Coronary artery (tissue), 2 donors: ENCODE measurements at regions not wholly inside any gene's neighbourhood (a gene's known extent, or its start where the extent isn't known, plus 50 kb on each side); places are given as distances from the start of the nearest gene placed in this dataset.
A peak's percentile ranks its signal among the peaks of the same experiment; 100 is the strongest.

Experiments used
- DNase-seq: peaks from one replicate; pipeline ENCODE4 v3.0.0-alpha.2; 2017; ENCODE audit warnings: low spot score
- H3K27ac ChIP-seq, 2 donors: fragments of 200-600 bp; sonication (generic); one replicate each; pipeline ENCODE4 v1.5.1; 2016 to 2019
- H3K4me3 ChIP-seq: fragments of 200-600 bp; sonication (generic); 2 replicates; pipeline ENCODE4 v1.5.1; 2016; ENCODE audit warnings: mild to moderate bottlenecking, moderate library complexity
- TF ChIP-seq, protein P1 (sequence below): fragments of 200-600 bp; sonication (generic); IDR thresholded peaks from one replicate; pipeline ENCODE4 v1.5.1; 2019; ENCODE audit warnings: antibody characterized with exemption

DNA sequence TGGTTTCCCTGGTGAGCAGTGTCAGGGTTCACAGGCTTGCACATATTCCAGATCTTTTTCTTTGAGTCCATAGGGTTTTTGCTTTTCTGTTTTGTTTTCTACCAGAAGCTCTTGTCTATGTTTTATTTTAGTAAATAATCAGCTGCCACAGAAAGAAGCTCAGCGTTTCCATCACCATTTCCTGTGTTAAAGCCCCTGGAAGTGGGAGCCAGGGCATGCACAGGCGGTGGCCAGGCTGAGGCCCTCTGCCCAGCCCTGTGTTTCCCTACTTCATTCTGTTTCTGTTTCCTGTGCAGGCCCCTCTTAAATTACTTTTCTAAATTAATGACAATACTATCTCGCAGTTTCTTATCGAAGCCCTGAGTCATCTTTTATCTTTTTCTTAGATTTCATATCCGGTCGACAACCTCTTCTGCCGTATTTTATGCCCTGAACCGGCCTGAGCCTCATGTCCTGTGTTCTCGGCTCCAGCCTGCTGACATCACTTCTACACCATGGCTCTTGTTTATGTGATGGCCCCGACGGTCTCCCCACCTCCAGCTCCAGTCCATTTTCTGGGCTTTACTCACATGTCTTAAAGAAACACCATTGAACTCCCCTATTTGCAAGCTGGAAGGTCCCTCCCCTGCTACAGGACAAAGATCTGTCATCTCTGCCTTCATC, 442.2 kb downstream of the TCERG1L start:
- DNase-seq: peak; percentile 40
- no peak overlapping the region for H3K4me3 ChIP-seq

DNA sequence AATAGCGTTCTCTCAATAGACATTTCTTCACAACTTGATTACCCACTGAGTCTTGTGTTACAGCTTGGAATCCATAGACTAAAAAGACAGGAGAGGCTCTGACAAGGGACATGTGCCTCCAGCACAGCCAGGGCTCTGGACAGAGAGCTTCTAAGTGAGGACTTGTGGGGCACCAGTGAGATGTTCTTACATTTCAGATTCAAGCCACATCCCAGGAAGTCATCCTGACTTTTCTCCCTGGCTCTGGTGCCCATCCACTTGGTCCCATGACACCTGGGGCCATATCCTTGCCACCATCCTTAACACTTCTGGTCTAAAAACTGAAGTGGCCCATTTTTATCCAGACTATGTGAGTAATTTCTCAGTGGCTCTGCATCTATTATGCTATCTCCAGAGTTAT, 440.1 kb downstream of the TCERG1L start:
- no peak overlapping the region for H3K4me3 ChIP-seq
- no peak overlapping the region for H3K27ac ChIP-seq
- TF ChIP-seq, protein P1, sequence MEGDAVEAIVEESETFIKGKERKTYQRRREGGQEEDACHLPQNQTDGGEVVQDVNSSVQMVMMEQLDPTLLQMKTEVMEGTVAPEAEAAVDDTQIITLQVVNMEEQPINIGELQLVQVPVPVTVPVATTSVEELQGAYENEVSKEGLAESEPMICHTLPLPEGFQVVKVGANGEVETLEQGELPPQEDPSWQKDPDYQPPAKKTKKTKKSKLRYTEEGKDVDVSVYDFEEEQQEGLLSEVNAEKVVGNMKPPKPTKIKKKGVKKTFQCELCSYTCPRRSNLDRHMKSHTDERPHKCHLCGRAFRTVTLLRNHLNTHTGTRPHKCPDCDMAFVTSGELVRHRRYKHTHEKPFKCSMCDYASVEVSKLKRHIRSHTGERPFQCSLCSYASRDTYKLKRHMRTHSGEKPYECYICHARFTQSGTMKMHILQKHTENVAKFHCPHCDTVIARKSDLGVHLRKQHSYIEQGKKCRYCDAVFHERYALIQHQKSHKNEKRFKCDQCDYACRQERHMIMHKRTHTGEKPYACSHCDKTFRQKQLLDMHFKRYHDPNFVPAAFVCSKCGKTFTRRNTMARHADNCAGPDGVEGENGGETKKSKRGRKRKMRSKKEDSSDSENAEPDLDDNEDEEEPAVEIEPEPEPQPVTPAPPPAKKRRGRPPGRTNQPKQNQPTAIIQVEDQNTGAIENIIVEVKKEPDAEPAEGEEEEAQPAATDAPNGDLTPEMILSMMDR: no peak
- DNase-seq: peak; percentile 19

More for the DNA sequence above, 442.2 kb downstream of the TCERG1L start:
- H3K27ac ChIP-seq: no peak overlapping the region
- TF ChIP-seq, protein P1: no peak

DNA sequence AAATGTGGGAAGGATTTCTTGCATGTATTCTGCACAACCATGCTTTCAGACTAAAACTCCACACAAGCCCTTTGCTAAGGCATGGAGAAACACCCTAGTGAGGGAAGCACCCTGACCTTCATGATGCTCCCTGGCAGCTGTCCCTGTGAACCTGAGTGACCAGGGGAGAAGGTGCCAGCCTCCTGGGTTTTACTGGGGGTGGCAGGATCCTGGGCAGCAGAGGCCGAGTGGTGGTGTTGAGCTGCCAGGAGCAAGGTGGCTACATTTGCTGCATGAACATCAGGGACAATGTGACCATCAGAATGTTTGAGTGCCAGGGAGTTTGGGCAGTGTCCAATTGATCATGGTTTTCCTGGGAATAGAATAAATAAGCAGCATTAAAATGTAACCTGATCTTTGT, 437.9 kb downstream of the TCERG1L start:
- H3K27ac ChIP-seq: no peak overlapping the region
- TF ChIP-seq, protein P1: no peak
- DNase-seq: no peak
- no peak overlapping the region for H3K4me3 ChIP-seq

DNA sequence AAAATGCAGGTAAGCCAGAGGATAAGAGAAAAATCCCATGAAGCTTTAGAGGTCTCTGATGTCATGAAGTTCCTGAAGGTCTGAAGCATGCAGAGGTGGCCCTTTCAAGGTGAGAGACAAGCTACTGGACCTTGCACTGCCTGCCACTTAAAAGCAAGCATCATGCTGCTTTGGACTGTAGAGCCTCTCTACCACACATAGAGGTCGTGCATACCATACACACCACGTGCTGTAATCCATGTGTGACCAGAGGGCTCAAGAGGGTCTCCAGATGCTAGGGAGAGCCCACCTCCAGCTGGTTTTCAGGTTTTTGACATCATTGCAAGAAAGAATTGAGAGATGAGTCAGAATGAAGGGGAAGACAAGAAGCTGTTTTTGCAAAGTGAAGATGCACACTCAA, 436.4 kb downstream of the TCERG1L start:
- DNase-seq: peak; percentile 16
- TF ChIP-seq, protein P1: no peak
- Histone ChIP-seq H3K27ac (no peak overlapping the region), H3K4me3 (no peak overlapping the region)

DNA sequence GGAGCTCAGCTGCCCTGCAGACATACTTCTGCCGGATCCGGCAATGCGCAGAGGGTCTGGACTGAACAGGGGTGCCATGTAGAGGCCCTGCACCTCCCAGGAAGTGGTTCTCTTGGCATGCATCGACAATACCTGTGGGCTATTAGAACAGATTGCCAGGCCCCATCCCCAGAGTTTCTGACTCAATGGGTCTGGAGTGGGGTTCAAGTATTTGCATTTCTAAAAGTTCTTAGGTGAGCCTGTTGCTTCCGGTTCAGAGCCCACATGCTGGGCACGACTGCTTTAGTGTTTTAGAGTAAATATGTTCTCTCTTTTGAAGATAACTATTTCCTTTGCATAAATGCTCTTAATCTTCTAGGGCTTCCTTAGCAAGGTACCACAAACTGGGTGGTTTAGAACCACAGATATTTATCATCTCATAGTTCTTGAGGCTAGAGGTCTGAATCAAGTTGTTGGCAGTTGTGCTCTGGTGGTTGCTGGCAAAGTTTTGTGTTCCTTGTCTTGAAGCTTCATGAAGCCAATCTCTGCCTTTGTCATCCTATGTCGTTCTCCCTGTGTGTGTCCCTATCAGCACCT, 435.5 kb downstream of the TCERG1L start:
- H3K27ac ChIP-seq: no peak overlapping the region
- no peak for DNase-seq
- TF ChIP-seq, protein P1: no peak
- H3K4me3 ChIP-seq: no peak overlapping the region

DNA sequence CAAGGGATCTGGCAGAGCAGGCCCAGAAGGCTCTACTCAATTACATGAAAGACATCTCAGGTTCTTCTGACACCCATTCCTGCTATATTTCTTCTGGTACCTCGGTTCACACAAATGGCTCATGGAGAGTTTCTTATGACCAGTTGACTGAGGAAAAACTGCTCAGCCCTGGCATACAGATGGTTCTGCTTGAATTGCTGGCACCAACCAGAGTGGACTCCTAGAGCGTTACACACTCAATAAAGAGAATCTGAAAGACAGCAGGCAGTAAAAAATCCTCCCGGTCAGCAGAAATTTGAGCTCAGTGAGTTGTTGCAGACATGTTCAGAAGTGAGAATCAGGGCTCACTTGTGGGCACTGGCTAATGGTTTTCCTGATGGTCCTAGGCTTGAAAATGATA, 434.4 kb downstream of the TCERG1L start:
- no peak for DNase-seq
- TF ChIP-seq, protein P1: no peak
- Histone ChIP-seq H3K4me3 (no peak overlapping the region), H3K27ac (no peak overlapping the region)

DNA sequence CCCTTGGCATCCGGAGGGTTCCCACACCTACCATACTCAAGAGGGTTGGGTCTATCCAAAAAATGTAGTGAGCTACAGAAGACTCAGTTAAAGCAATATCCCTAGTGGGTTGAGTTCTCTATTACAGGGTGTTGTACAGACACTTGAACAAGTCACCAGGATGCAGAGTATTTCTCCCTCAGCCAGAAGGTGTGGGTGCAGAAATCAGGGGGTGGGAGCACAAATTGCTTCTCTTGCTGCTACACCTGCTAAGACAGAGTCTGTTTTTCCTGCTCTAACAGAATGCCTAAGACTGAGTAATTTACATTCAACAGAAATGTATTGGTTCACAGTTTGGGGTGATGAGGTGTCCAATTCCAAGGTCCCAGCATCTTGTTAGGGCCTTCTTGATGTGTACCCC, 433.4 kb downstream of the TCERG1L start:
- Histone ChIP-seq H3K27ac (no peak overlapping the region), H3K4me3 (no peak overlapping the region)
- DNase-seq: no peak
- TF ChIP-seq, protein P1: no peak
